Fibroblast of mammary gland (primary cell): ENCODE measurements at regions not wholly inside any gene's neighbourhood (a gene's known extent, or its start where the extent isn't known, plus 50 kb on each side); places are given as distances from the start of the nearest gene placed in this dataset.

Experiments used
- DNase-seq: peaks from one replicate; pipeline ENCODE4 v3.0.0-alpha.2; 2010; ENCODE audit warnings: low read depth
- H3K4me3 ChIP-seq: 2 replicates; pipeline ENCODE4 v1.5.1; 2011; ENCODE audit warnings: low read depth, mild to moderate bottlenecking, low read length, moderate library complexity; ENCODE audit not compliant: control insufficient read depth
- CTCF ChIP-seq: conservative IDR thresholded peaks from 2 replicates; pipeline ENCODE4 v1.5.1; 2011; ENCODE audit warnings: low read depth, low read length, inconsistent platforms; ENCODE audit not compliant: control insufficient read depth, insufficient read depth

GRCh38 chr16:13426269-13426668, 493.7 kb upstream of the ERCC4 start:
- no peak for TF ChIP-seq CTCF
- DNase-seq = no peak
- no peak overlapping the region for H3K4me3 ChIP-seq

GRCh38 chr16:13426736-13427135, 493.2 kb upstream of the ERCC4 start:
- H3K4me3 ChIP-seq = no peak overlapping the region
- DNase-seq = no peak
- no peak for TF ChIP-seq CTCF

GRCh38 chr16:13427943-13428342, 492.0 kb upstream of the ERCC4 start:
- no peak overlapping the region for H3K4me3 ChIP-seq
- TF ChIP-seq CTCF = no peak
- peak; percentile 2 for DNase-seq

- no peak for DNase-seq
- H3K4me3 ChIP-seq = no peak overlapping the region
- TF ChIP-seq CTCF = no peak
Measured at GRCh38 chr16:13429416-13429815, 490.5 kb upstream of the ERCC4 start.

- no peak for DNase-seq
- TF ChIP-seq CTCF = no peak
- H3K4me3 ChIP-seq = no peak overlapping the region
Measured at GRCh38 chr16:13435415-13435814, 484.5 kb upstream of the ERCC4 start.

GRCh38 chr16:13435873-13436474, 484.0 kb upstream of the ERCC4 start:
- TF ChIP-seq CTCF = no peak
- no peak overlapping the region for H3K4me3 ChIP-seq
- DNase-seq = peak; percentile 5
